Uterus (tissue), 3 donors: ENCODE measurements at regions not wholly inside any gene's neighbourhood (a gene's known extent, or its start where the extent isn't known, plus 50 kb on each side); places are given as distances from the start of the nearest gene placed in this dataset.

ENCODE experiments used
- DNase-seq, 2 donors: peaks; one replicate each; pipeline ENCODE4 v3.0.0-alpha.2; 2019 to 2020
- H3K27ac ChIP-seq, 2 donors: fragments of 200-600 bp; sonication (generic); 1 replicate in 1 of 2; 2 replicates in 1 of 2; pipeline ENCODE4 v1.5.1; 2016 to 2018
- H3K27me3 ChIP-seq, 2 donors: fragments of 200-600 bp; sonication (generic); one replicate each; pipeline ENCODE4 v1.5.1; 2018 to 2019; ENCODE audit warnings: control low read depth in 1 of 2
- H3K36me3 ChIP-seq, 2 donors: fragments of 200-600 bp; sonication (generic); one replicate each; pipeline ENCODE4 v1.5.1; 2019; ENCODE audit warnings: control low read depth in 1 of 2
- H3K4me1 ChIP-seq, 2 donors: fragments of 200-600 bp; sonication (generic); one replicate each; pipeline ENCODE4 v1.5.1; 2018 to 2019; ENCODE audit warnings: control low read depth in 1 of 2
- H3K4me3 ChIP-seq, 2 donors: fragments of 200-600 bp; sonication (generic); 1 replicate in 1 of 2; 2 replicates in 1 of 2; pipeline ENCODE4 v1.5.1; 2018 to 2019; ENCODE audit warnings: mild to moderate bottlenecking in 1 of 2
- H3K9me3 ChIP-seq, 2 donors: fragments of 200-600 bp; sonication (generic); one replicate each; pipeline ENCODE4 v1.5.1; 2019; ENCODE audit warnings: control low read depth in 1 of 2
- CTCF ChIP-seq, 4 experiments: fragments of 200-600 bp in 2 of 4; fragments of 450-650 bp in 2 of 4; sonication (generic) in 2 of 4; IDR thresholded peaks; one replicate each; pipeline ENCODE4 v1.5.1; 2016 to 2019; ENCODE audit warnings: antibody characterized with exemption in 4 of 4, mild to moderate bottlenecking in 2 of 4, moderate library complexity in 1 of 4
- POLR2A ChIP-seq, 2 donors: fragments of 450-650 bp; IDR thresholded peaks; one replicate each; pipeline ENCODE4 v1.6.1; 2016; ENCODE audit warnings: antibody characterized with exemption in 2 of 2, mild to moderate bottlenecking in 1 of 2, moderate library complexity in 1 of 2
- intact Hi-C: fragments of 100-400 bp; cut with DNase I; formaldehyde crosslinking; loops from one replicate; pipeline ENCODE4 v1.15.1; 2023; ENCODE audit warnings: low total_unique reads
- donor health status: DM: yes; HTN: yes; CAD: no.

GRCh38 chr6:150667359-150667758 is 67.7 kb downstream of the PLEKHG1 start:
- DNase-seq: no peak
- H3K27ac ChIP-seq: peak overlapping the region; percentile 63 to 80
- H3K4me1 ChIP-seq: peaks cover 7 to 15% of the 10 kb centered on the region in 2 donors
- no peaks in the 10 kb centered on the region for H3K36me3 ChIP-seq
- no peak for TF ChIP-seq CTCF (IDR thresholded peaks at IDR 0.05)
- no peak for TF ChIP-seq POLR2A (IDR thresholded peaks at IDR 0.05)
- intact Hi-C loops: no loop called here
- H3K9me3 ChIP-seq: no peaks in the 10 kb centered on the region
- H3K27me3 ChIP-seq: no peaks in the 10 kb centered on the region
- no peak overlapping the region for H3K4me3 ChIP-seq

GRCh38 chr6:150667977-150668716 is 68.5 kb downstream of the PLEKHG1 start:
- no peaks in the 10 kb centered on the region for H3K36me3 ChIP-seq
- H3K4me1 ChIP-seq: peaks cover 7 to 15% of the 10 kb centered on the region in 2 donors
- TF ChIP-seq POLR2A (IDR thresholded peaks at IDR 0.05) (no peak), CTCF (IDR thresholded peaks at IDR 0.05) (peak in 2 of 4 experiments; percentile 20 to 23)
- H3K27ac ChIP-seq: peak overlapping the region; percentile 64 to 80
- no peaks in the 10 kb centered on the region for H3K9me3 ChIP-seq
- intact Hi-C loops: no loop called here
- no peaks in the 10 kb centered on the region for H3K27me3 ChIP-seq
- peak; percentile 90 to 92 for DNase-seq
- H3K4me3 ChIP-seq: no peak overlapping the region

GRCh38 chr6:150668900-150669302 is 69.2 kb downstream of the PLEKHG1 start:
- no peak overlapping the region for H3K4me3 ChIP-seq
- H3K9me3 ChIP-seq: no peaks in the 10 kb centered on the region
- no peak for TF ChIP-seq POLR2A (IDR thresholded peaks at IDR 0.05)
- no peak for TF ChIP-seq CTCF (IDR thresholded peaks at IDR 0.05)
- H3K27me3 ChIP-seq: no peaks in the 10 kb centered on the region
- intact Hi-C loops: no loop called here
- peaks cover 7 to 15% of the 10 kb centered on the region in 2 donors for H3K4me1 ChIP-seq
- no peaks in the 10 kb centered on the region for H3K36me3 ChIP-seq
- H3K27ac ChIP-seq: peak overlapping the region; percentile 64 to 80
- DNase-seq: no peak

GRCh38 chr6:150670311-150670710 is 70.6 kb downstream of the PLEKHG1 start:
- no peaks in the 10 kb centered on the region for H3K9me3 ChIP-seq
- H3K4me3 ChIP-seq: no peak overlapping the region
- intact Hi-C loops: no loop called here
- no peak overlapping the region for H3K27ac ChIP-seq
- H3K36me3 ChIP-seq: no peaks in the 10 kb centered on the region
- no peaks in the 10 kb centered on the region for H3K27me3 ChIP-seq
- H3K4me1 ChIP-seq: peaks cover 7 to 15% of the 10 kb centered on the region in 2 donors
- TF ChIP-seq POLR2A (IDR thresholded peaks at IDR 0.05): no peak
- no peak for TF ChIP-seq CTCF (IDR thresholded peaks at IDR 0.05)
- no peak for DNase-seq

GRCh38 chr6:150672800-150673199 is 73.1 kb downstream of the PLEKHG1 start:
- TF ChIP-seq POLR2A (IDR thresholded peaks at IDR 0.05) (no peak), CTCF (IDR thresholded peaks at IDR 0.05) (no peak)
- Histone ChIP-seq H3K27ac (no peak overlapping the region), H3K36me3 (no peaks in the 10 kb centered on the region), H3K4me3 (no peak overlapping the region), H3K4me1 (peaks cover 7 to 8% of the 10 kb centered on the region in 2 donors), H3K9me3 (no peaks in the 10 kb centered on the region), H3K27me3 (no peaks in the 10 kb centered on the region)
- intact Hi-C loops: no loop called here
- DNase-seq: no peak
